Heart left ventricle (tissue), 13 donors: ENCODE measurements at regions not wholly inside any gene's neighbourhood (a gene's known extent, or its start where the extent isn't known, plus 50 kb on each side); places are given as distances from the start of the nearest gene placed in this dataset.

Experiments used
- CTCF ChIP-seq, 12 donors: fragments of 200-600 bp; sonication (generic) in 4 of 12; IDR thresholded peaks; one replicate each; pipeline versions ENCODE4 v1.5.0 to v1.8.0; 2018 to 2022; ENCODE audit warnings: antibody characterized with exemption in 12 of 12, mild to moderate bottlenecking in 5 of 12
- POLR2A ChIP-seq, 2 donors: fragments of 450-650 bp; IDR thresholded peaks; one replicate each; pipeline ENCODE4 v1.6.1; 2017; ENCODE audit warnings: antibody characterized with exemption in 2 of 2, mild to moderate bottlenecking in 2 of 2, moderate library complexity in 2 of 2
- donor health status: ischemic (EF 13 %, LVEDD 7.1; RV severe dilation, severe dysfunction).
- donor health status: DM: no; HTN: yes; CAD: no.
- donor health status: DM: no; HTN: no; CAD: no.
- donor health status: ischemic (EF 25% LVEDD 6.9; RV normal size, moderate dysfunction).
- donor health status: ischemic (EF 25% LVEDD 5.7; RV mildly dilated, moderate dysfunction).
- donor health status: ischemic (EF 35%, LVEDD 5.7; RV mildly dilated, moderate dysfunction).
- donor health status: nonischemic (EF 11% LVEDD 7.7; RV severe dilation, severe dysfunction).
- donor health status: DM: yes; HTN: yes; CAD: no.
- donor health status: PGD.
- donor health status: ischemic (EF 29% LVEDD 5.4; RV normal size, mild dysfunction).
- donor health status: nonischemic (EF 23%, LVEDD 6.1; RV moderate dilation, normal function).

GRCh38 chr2:52345082-52345481 lies 1313.2 kb upstream of the NRXN1 start:
- TF ChIP-seq CTCF (IDR thresholded peaks at IDR 0.05) (no peak), POLR2A (IDR thresholded peaks at IDR 0.05) (no peak)
